SK-N-SH treated with all-trans-retinoic acid at 6 μM for 48 hours (cell line): ENCODE measurements at regions not wholly inside any gene's neighbourhood (a gene's known extent, or its start where the extent isn't known, plus 50 kb on each side); places are given as distances from the start of the nearest gene placed in this dataset.

Source experiments
- ATAC-seq: fragments of 200-7000 bp; cut with Tn5 transposase; 3 replicates; pipeline ENCODE4 v1.9.1; 2020; ENCODE audit warnings: mild to moderate bottlenecking, moderate library complexity
- BACH2 ChIP-seq: fragments of 250-450 bp; sonication (Bioruptor Pico); IDR thresholded peaks from 2 replicates; pipeline ENCODE4 v1.9.0; 2021; ENCODE audit warnings: mild to moderate bottlenecking, borderline replicate concordance
- CREB5 ChIP-seq: fragments of 250-450 bp; sonication (Bioruptor Pico); IDR thresholded peaks from 2 replicates; pipeline ENCODE4 v1.5.1; 2020; ENCODE audit warnings: low read depth, mild to moderate bottlenecking, moderate library complexity
- CSDC2 ChIP-seq: fragments of 250-450 bp; sonication (Bioruptor Pico); IDR thresholded peaks from 2 replicates; pipeline ENCODE4 v1.5.0; 2020; ENCODE audit warnings: mild to moderate bottlenecking, moderate library complexity
- CSRNP3 ChIP-seq: fragments of 250-450 bp; sonication (Bioruptor Pico); IDR thresholded peaks from 2 replicates; pipeline ENCODE4 v1.5.1; 2021; ENCODE audit warnings: mild to moderate bottlenecking, moderate library complexity
- ESRRG ChIP-seq: fragments of 250-450 bp; sonication (Bioruptor Pico); IDR thresholded peaks from 2 replicates; pipeline ENCODE4 v1.6.1; 2021; ENCODE audit warnings: mild to moderate bottlenecking
- GLIS3 ChIP-seq: fragments of 250-450 bp; sonication (Bioruptor Pico); IDR thresholded peaks from 2 replicates; pipeline ENCODE4 v1.5.0; 2020; ENCODE audit warnings: mild to moderate bottlenecking, moderate library complexity
- ISL1 ChIP-seq: fragments of 250-450 bp; sonication (Bioruptor Pico); IDR thresholded peaks from 2 replicates; pipeline ENCODE4 v2.1.2; 2022; ENCODE audit warnings: mild to moderate bottlenecking, moderate library complexity
- OSR1 ChIP-seq: fragments of 250-450 bp; sonication (Bioruptor Pico); IDR thresholded peaks from 2 replicates; pipeline ENCODE4 v1.8.0; 2022; ENCODE audit warnings: moderate library complexity, mild to moderate bottlenecking, inconsistent platforms
- PATZ1 ChIP-seq: fragments of 250-450 bp; sonication (Bioruptor Pico); IDR thresholded peaks from 2 replicates; pipeline ENCODE4 v1.8.0; 2020; ENCODE audit warnings: mild to moderate bottlenecking, moderate library complexity, borderline replicate concordance
- POU6F1 ChIP-seq: fragments of 250-450 bp; sonication (Bioruptor Pico); IDR thresholded peaks from 2 replicates; pipeline ENCODE4 v1.8.0; 2021; ENCODE audit warnings: low read depth, mild to moderate bottlenecking, moderate library complexity, borderline replicate concordance
- PPARA ChIP-seq: fragments of 250-450 bp; sonication (Bioruptor Pico); IDR thresholded peaks from 2 replicates; pipeline ENCODE4 v1.5.0; 2020; ENCODE audit warnings: mild to moderate bottlenecking, borderline replicate concordance
- RARB ChIP-seq: fragments of 250-450 bp; sonication (Bioruptor Pico); IDR thresholded peaks from 2 replicates; pipeline ENCODE4 v1.8.0; 2021; ENCODE audit warnings: mild to moderate bottlenecking, moderate library complexity
- SNAI2 ChIP-seq: fragments of 250-450 bp; sonication (Bioruptor Pico); IDR thresholded peaks from 2 replicates; pipeline ENCODE4 v1.5.0; 2020; ENCODE audit warnings: mild to moderate bottlenecking, moderate library complexity
- TCF4 ChIP-seq: fragments of 250-450 bp; sonication (Bioruptor Pico); IDR thresholded peaks from 2 replicates; pipeline ENCODE4 v1.8.0; 2021; ENCODE audit warnings: mild to moderate bottlenecking, moderate library complexity, borderline replicate concordance
- TOX ChIP-seq: fragments of 250-450 bp; sonication (Bioruptor Pico); IDR thresholded peaks from 2 replicates; pipeline ENCODE4 v1.8.0; 2021; ENCODE audit warnings: mild to moderate bottlenecking, moderate library complexity, borderline replicate concordance
- TSHZ2 ChIP-seq: fragments of 250-450 bp; sonication (Bioruptor Pico); IDR thresholded peaks from 2 replicates; pipeline ENCODE4 v1.5.0; 2020; ENCODE audit warnings: mild to moderate bottlenecking, moderate library complexity
- ZFP3 ChIP-seq: fragments of 250-450 bp; sonication (Bioruptor Pico); IDR thresholded peaks from 2 replicates; pipeline ENCODE4 v1.5.0; 2020; ENCODE audit warnings: mild to moderate bottlenecking, moderate library complexity
- ZFP30 ChIP-seq: fragments of 450-650 bp; formaldehyde crosslinking; IDR thresholded peaks from 2 replicates; pipeline ENCODE4 v1.5.0; 2022; ENCODE audit warnings: mild to moderate bottlenecking, moderate library complexity
- ZNF565 ChIP-seq: fragments of 450-650 bp; formaldehyde crosslinking; conservative IDR thresholded peaks from 2 replicates; pipeline ENCODE4 v1.5.0; 2020; ENCODE audit warnings: low read depth, mild to moderate bottlenecking, moderate library complexity
- ZNF70 ChIP-seq: fragments of 450-650 bp; formaldehyde crosslinking; IDR thresholded peaks from 2 replicates; pipeline ENCODE4 v1.5.0; 2020; ENCODE audit warnings: mild to moderate bottlenecking, moderate library complexity
- ZNF8 ChIP-seq: fragments of 450-650 bp; formaldehyde crosslinking; IDR thresholded peaks from 2 replicates; pipeline ENCODE4 v1.5.0; 2020; ENCODE audit warnings: mild to moderate bottlenecking, moderate library complexity

GRCh38 chr5:159424123-159424522 lies 93.8 kb upstream of the IL12B start:
- no peak for ATAC-seq
- no peak for TF ChIP-seq CSRNP3 (CRISPR knock-in tag)
- TF ChIP-seq RARB (CRISPR knock-in tag): no peak
- no peak for TF ChIP-seq CREB5
- no peak for TF ChIP-seq TCF4
- TF ChIP-seq OSR1 (CRISPR knock-in tag): no peak
- TF ChIP-seq PATZ1 (CRISPR knock-in tag): no peak
- no peak for TF ChIP-seq ZFP30
- TF ChIP-seq SNAI2: no peak
- TF ChIP-seq ZNF565: no peak
- no peak for TF ChIP-seq ZNF8
- TF ChIP-seq TSHZ2 (CRISPR knock-in tag): no peak
- TF ChIP-seq CSDC2 (CRISPR knock-in tag): no peak
- TF ChIP-seq GLIS3 (CRISPR knock-in tag): no peak
- no peak for TF ChIP-seq POU6F1 (CRISPR knock-in tag)
- TF ChIP-seq ZNF70 (CRISPR knock-in tag): no peak
- TF ChIP-seq ZFP3 (CRISPR knock-in tag): no peak
- no peak for TF ChIP-seq PPARA (CRISPR knock-in tag)
- TF ChIP-seq, all 23 proteins: peak for 0

GRCh38 chr5:159426694-159427093 lies 96.4 kb upstream of the IL12B start:
- no peak for ATAC-seq
- TF ChIP-seq ZFP30 (no peak), OSR1 (CRISPR knock-in tag) (no peak), ISL1 (CRISPR knock-in tag) (no peak), RARB (CRISPR knock-in tag) (no peak), PATZ1 (CRISPR knock-in tag) (no peak), GLIS3 (CRISPR knock-in tag) (no peak), ESRRG (CRISPR knock-in tag) (no peak), BACH2 (CRISPR knock-in tag) (no peak), POU6F1 (CRISPR knock-in tag) (no peak), ZNF8 (no peak), TSHZ2 (CRISPR knock-in tag) (no peak), TOX (no peak), ZNF565 (no peak), TCF4 (no peak), PPARA (CRISPR knock-in tag) (no peak), SNAI2 (no peak)
